Sigmoid colon (tissue), 6 donors: ENCODE measurements at regions not wholly inside any gene's neighbourhood (a gene's known extent, or its start where the extent isn't known, plus 50 kb on each side); places are given as distances from the start of the nearest gene placed in this dataset.

ENCODE experiments used
- DNase-seq: peaks from one replicate; pipeline ENCODE4 v3.0.0-alpha.2; 2019
- H3K27ac ChIP-seq, 4 donors: fragments of 200-600 bp; sonication (generic); one replicate each; pipeline ENCODE4 v1.5.1; 2016 to 2019; ENCODE audit warnings: mild to moderate bottlenecking in 1 of 4
- H3K27me3 ChIP-seq, 3 donors: fragments of 200-600 bp; sonication (generic); one replicate each; pipeline ENCODE4 v1.5.1; 2019; ENCODE audit warnings: mild to moderate bottlenecking in 1 of 3
- H3K36me3 ChIP-seq, 4 donors: fragments of 200-600 bp; sonication (generic); one replicate each; pipeline ENCODE4 v1.5.1; 2016 to 2019
- H3K4me1 ChIP-seq, 4 donors: fragments of 200-600 bp; sonication (generic); one replicate each; pipeline ENCODE4 v1.5.1; 2017 to 2019
- H3K4me3 ChIP-seq, 4 donors: fragments of 200-600 bp; sonication (generic); one replicate each; pipeline ENCODE4 v1.5.1; 2017 to 2019; ENCODE audit warnings: mild to moderate bottlenecking in 2 of 4, moderate library complexity in 1 of 4
- H3K9me3 ChIP-seq, 4 donors: fragments of 200-600 bp in 3 of 4; sonication (generic) in 3 of 4; one replicate each; pipeline versions ENCODE4 v1.5.1 to v1.6.1; 2013 to 2019
- EP300 ChIP-seq, 4 donors: sonication (generic); formaldehyde crosslinking; IDR thresholded peaks; one replicate each; pipeline ENCODE4 v1.6.1; 2017; ENCODE audit warnings: antibody characterized with exemption in 4 of 4
- POLR2A ChIP-seq, 2 donors: fragments of 450-650 bp; IDR thresholded peaks; one replicate each; pipeline ENCODE4 v1.6.1; 2016; ENCODE audit warnings: antibody characterized with exemption in 2 of 2, mild to moderate bottlenecking in 2 of 2, moderate library complexity in 2 of 2
- POLR2AphosphoS5 ChIP-seq, 4 donors: sonication (generic); formaldehyde crosslinking; IDR thresholded peaks; one replicate each; pipeline ENCODE4 v1.6.1; 2017; ENCODE audit warnings: antibody characterized with exemption in 4 of 4
- WGBS, 2 donors: extraction: QIAGEN DNeasy Blood & Tissue Kit; methylation state at CpG; one replicate each; pipeline ENCODE4 v1.1.7; 2013; 5-methylcytosine and 5-hydroxymethylcytosine counted together
- intact Hi-C: fragments of 100-400 bp; cut with DNase I; formaldehyde crosslinking; loops from one replicate; pipeline ENCODE4 v1.15.1; 2023
- TF ChIP-seq, protein P1 (sequence below), 4 experiments: fragments of 450-650 bp in 3 of 4; fragments of 200-600 bp in 1 of 4; IDR thresholded peaks; one replicate each; pipeline ENCODE4 v1.5.1; 2016 to 2019; ENCODE audit warnings: antibody characterized with exemption in 4 of 4, mild to moderate bottlenecking in 3 of 4, moderate library complexity in 2 of 4
- donor health status: healthy with polysubstance abuse.
- donor health status: healthy.

DNA sequence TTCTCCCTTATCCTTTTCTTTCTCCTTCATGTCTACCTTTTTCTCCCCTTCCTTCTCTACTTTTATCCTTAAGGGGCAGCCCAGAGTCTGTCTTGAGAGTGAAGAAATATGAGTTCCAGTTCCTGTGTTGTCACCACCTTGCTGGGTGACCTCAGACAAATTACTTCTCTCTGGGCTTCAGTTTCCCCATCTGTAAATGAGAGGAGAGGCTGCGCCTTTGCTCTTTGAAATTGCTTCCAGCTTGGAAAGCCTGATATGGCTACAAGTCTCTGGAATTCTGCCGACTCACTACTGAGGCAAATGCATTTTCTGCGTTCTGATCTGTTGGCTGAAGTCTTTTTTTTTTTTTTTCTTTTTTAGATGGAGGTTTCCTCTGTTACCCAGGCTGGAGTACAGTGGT, 119.2 kb downstream of the SYF2 start:
- Histone ChIP-seq H3K4me1 (no peaks in the 10 kb centered on the region), H3K36me3 (no peaks in the 10 kb centered on the region), H3K9me3 (peaks cover 0 to 8% (median 4%) of the 10 kb centered on the region in 4 donors), H3K27me3 (peaks cover 0 to 5% (median 0%) of the 10 kb centered on the region in 3 donors), H3K27ac (no peak overlapping the region), H3K4me3 (no peak overlapping the region)
- WGBS, 2 donors = 78 to 88% methylated on average over 3 of the region's 3 CpGs
- no peak for TF ChIP-seq POLR2AphosphoS5 (IDR thresholded peaks at IDR 0.05)
- intact Hi-C loops = no loop called here
- DNase-seq = no peak

GRCh38 chr1:25112400-25112799, 119.9 kb downstream of the SYF2 start:
- intact Hi-C loops = no loop called here
- WGBS, 2 donors = 68 to 83% methylated on average over 6 of the region's 6 CpGs
- H3K27me3 ChIP-seq = peaks cover 0 to 5% (median 0%) of the 10 kb centered on the region in 3 donors
- H3K4me3 ChIP-seq = no peak overlapping the region
- DNase-seq = no peak
- no peaks in the 10 kb centered on the region for H3K4me1 ChIP-seq
- no peaks in the 10 kb centered on the region for H3K36me3 ChIP-seq
- H3K9me3 ChIP-seq = peaks cover 0 to 7% (median 4%) of the 10 kb centered on the region in 4 donors
- TF ChIP-seq, protein P1, sequence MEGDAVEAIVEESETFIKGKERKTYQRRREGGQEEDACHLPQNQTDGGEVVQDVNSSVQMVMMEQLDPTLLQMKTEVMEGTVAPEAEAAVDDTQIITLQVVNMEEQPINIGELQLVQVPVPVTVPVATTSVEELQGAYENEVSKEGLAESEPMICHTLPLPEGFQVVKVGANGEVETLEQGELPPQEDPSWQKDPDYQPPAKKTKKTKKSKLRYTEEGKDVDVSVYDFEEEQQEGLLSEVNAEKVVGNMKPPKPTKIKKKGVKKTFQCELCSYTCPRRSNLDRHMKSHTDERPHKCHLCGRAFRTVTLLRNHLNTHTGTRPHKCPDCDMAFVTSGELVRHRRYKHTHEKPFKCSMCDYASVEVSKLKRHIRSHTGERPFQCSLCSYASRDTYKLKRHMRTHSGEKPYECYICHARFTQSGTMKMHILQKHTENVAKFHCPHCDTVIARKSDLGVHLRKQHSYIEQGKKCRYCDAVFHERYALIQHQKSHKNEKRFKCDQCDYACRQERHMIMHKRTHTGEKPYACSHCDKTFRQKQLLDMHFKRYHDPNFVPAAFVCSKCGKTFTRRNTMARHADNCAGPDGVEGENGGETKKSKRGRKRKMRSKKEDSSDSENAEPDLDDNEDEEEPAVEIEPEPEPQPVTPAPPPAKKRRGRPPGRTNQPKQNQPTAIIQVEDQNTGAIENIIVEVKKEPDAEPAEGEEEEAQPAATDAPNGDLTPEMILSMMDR (IDR thresholded peaks at IDR 0.05) = no peak
- TF ChIP-seq EP300 (IDR thresholded peaks at IDR 0.05) (no peak), POLR2A (IDR thresholded peaks at IDR 0.05) (no peak), POLR2AphosphoS5 (IDR thresholded peaks at IDR 0.05) (no peak)
- H3K27ac ChIP-seq = no peak overlapping the region

- DNase-seq = no peak
- no peak overlapping the region for H3K27ac ChIP-seq
- H3K4me3 ChIP-seq = no peak overlapping the region
- TF ChIP-seq POLR2AphosphoS5 (IDR thresholded peaks at IDR 0.05) (no peak), EP300 (IDR thresholded peaks at IDR 0.05) (no peak), POLR2A (IDR thresholded peaks at IDR 0.05) (no peak)
- TF ChIP-seq, protein P1 (IDR thresholded peaks at IDR 0.05) = no peak
- H3K36me3 ChIP-seq = no peaks in the 10 kb centered on the region
- H3K9me3 ChIP-seq = peaks cover 0 to 5% (median 3%) of the 10 kb centered on the region in 4 donors
- intact Hi-C loops = no loop called here
- 81 to 82% methylated on average over 7 of the region's 7 CpGs for WGBS, 2 donors
- H3K27me3 ChIP-seq = peaks cover 0 to 10% (median 5%) of the 10 kb centered on the region in 3 donors
- H3K4me1 ChIP-seq = no peaks in the 10 kb centered on the region
Observed at GRCh38 chr1:25111706-25112105, 120.6 kb downstream of the SYF2 start.

DNA sequence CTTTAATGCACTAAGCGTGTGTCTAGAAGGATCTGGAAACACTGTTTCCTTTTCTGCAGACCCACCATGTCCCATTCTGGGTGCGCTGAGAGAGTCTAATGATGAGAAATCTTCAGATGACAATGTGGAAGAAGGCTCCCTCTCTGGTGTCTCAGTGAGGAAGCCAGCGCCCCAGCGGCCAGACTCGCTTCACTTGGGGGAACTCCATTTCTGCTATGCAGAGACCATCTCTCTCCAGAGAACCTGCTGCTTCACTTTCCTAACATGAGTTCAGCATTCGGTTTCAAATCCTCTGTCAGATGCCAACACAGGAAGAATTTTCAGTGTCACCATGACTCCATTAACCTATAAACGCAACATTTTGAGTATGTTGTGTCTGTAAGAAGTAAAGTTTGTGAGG, 121.8 kb downstream of the SYF2 start:
- intact Hi-C loops = no loop called here
- H3K27me3 ChIP-seq = peaks cover 0 to 13% (median 5%) of the 10 kb centered on the region in 3 donors
- no peak for DNase-seq
- TF ChIP-seq POLR2A (IDR thresholded peaks at IDR 0.05) (no peak), EP300 (IDR thresholded peaks at IDR 0.05) (no peak), POLR2AphosphoS5 (IDR thresholded peaks at IDR 0.05) (no peak)
- TF ChIP-seq, protein P1 (IDR thresholded peaks at IDR 0.05) = no peak
- H3K9me3 ChIP-seq = peaks cover 0 to 5% (median 3%) of the 10 kb centered on the region in 4 donors
- H3K36me3 ChIP-seq = no peaks in the 10 kb centered on the region
- H3K4me1 ChIP-seq = no peaks in the 10 kb centered on the region
- H3K4me3 ChIP-seq = no peak overlapping the region
- no peak overlapping the region for H3K27ac ChIP-seq
- 86 to 90% methylated on average over 7 of the region's 7 CpGs for WGBS, 2 donors

DNA sequence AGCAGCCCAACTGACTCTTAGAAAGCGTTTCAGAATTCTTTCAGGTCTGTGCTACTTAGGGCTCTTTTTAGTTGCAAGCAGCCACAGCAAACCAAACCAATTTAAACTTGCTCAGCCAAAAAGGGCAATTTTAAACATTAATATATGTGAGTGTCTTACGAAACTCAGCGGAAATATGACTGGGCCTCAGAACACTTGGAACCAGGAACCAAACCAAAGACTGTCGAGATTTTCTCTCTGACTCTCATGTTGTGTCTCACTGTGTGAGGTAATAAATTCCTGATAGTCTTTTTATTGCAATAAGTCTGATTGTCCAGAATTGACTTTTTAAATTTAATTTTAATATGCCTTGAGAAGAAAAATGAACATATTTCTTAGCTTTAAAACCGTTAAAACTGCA, 122.3 kb downstream of the SYF2 start:
- 86 to 89% methylated on average over 5 of the region's 5 CpGs for WGBS, 2 donors
- H3K27ac ChIP-seq = no peak overlapping the region
- intact Hi-C loops = no loop called here

GRCh38 chr1:25109531-25109951, 122.8 kb downstream of the SYF2 start:
- Histone ChIP-seq H3K4me1 (no peaks in the 10 kb centered on the region), H3K36me3 (no peaks in the 10 kb centered on the region), H3K9me3 (peaks cover 0 to 5% (median 3%) of the 10 kb centered on the region in 4 donors), H3K27me3 (peaks cover 0 to 13% (median 5%) of the 10 kb centered on the region in 3 donors), H3K4me3 (no peak overlapping the region), H3K27ac (no peak overlapping the region)
- whole genome bisulfite sequencing, 2 donors = 96 to 98% methylated on average over 2 of the region's 2 CpGs
- DNase-seq = no peak
- intact Hi-C loops = no loop called here
- TF ChIP-seq, protein P1 (IDR thresholded peaks at IDR 0.05) = no peak
- TF ChIP-seq POLR2AphosphoS5 (IDR thresholded peaks at IDR 0.05) (no peak), EP300 (IDR thresholded peaks at IDR 0.05) (no peak), POLR2A (IDR thresholded peaks at IDR 0.05) (no peak)

More for the DNA sequence above, 122.3 kb downstream of the SYF2 start:
- DNase-seq = no peak
- TF ChIP-seq EP300 (IDR thresholded peaks at IDR 0.05) = no peak
- Histone ChIP-seq H3K4me3 (no peak overlapping the region), H3K27me3 (peaks cover 0 to 13% (median 5%) of the 10 kb centered on the region in 3 donors), H3K36me3 (no peaks in the 10 kb centered on the region), H3K4me1 (no peaks in the 10 kb centered on the region), H3K9me3 (peaks cover 0 to 5% (median 3%) of the 10 kb centered on the region in 4 donors)
